Activated T-cell treated with anti-CD3 and anti-CD28 coated beads, Interleukin-2, amount 50 U/mL, for 1 hour (primary cell): ENCODE measurements at regions not wholly inside any gene's neighbourhood (a gene's known extent, or its start where the extent isn't known, plus 50 kb on each side); places are given as distances from the start of the nearest gene placed in this dataset.
"Not testable (repeated sequence)": the region's sequence is repeated elsewhere in the genome, so short reads cannot be mapped to it uniquely, and the experiment has no call there.

ENCODE experiments used
- DNase-seq: peaks from one replicate; pipeline ENCODE4 v3.0.0-alpha.2; 2020

- no peak for DNase-seq
These were observed 380.8 kb downstream of the KCNRG start for GRCh38 chr13:50396001-50396400.

- not testable (repeated sequence) for DNase-seq
These were observed 381.4 kb downstream of the KCNRG start for GRCh38 chr13:50396618-50397017.

DNA sequence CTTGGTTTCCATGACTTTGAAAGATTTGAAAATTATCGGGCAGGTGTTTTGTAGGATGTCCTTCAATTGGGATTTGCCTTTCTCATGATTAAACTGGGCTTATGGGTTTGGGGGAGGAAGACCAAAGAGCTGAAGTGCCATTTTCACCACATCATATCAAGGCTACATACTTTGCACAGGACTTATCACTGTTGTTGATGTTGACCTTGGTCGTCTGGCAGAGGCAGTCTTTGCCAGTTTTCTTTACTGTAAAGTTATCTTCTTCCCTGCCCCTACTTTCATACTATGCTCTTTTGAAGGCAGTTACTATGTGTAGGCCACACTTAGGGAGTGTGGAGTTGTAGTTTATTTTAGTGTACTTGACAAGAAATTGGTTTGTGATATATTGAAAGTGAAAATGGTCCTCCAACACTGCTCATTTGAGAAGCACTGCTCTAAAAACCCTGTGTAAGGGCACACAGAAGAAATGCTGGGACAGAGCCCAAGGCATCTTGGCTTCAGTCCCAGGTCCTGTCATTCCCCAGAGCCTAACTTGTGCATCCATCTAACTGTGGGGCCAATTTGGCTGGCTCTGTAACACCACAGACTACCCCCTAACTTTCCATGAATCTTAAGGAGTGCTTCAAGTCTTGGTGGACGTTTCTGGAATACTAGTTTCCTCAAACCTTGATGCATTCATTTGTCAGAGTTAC, 384.9 kb downstream of the KCNRG start:
- no peak for DNase-seq

- DNase-seq = no peak
These were observed 385.8 kb downstream of the KCNRG start for GRCh38 chr13:50401049-50401505.

DNA sequence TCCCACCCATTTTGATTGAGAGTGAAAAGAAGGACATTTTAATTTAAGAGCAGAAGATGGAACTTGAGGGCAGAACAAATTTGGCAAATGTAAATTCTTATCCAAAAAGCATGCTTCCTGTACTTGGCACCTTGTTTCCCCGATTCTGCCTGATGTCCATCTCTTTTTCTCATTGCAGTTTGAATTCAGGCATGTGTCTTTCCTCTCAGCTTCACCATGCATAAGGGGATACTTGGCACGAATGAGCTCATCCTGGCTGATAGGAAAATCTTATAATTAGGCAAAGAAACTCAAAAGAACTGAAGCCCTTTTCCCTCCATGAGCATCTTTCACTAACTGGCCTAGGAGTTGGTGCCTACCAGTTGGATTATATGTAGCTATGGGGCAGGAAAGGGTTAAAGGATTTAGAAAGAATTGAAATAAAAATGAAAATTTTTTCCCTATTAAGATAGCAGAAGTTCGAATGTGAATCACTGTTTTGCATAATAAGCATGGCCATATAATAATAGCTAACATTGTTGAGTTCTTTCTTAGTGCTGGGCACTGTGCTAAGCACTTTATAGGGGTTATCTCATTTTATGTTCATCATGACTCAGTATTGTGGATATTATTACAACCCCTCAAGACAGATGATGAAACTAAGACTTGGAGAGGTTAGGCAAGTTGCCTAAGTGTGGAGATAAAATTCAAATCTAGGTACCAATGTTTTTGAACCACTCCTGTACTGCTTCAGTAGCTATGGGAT, 386.6 kb downstream of the KCNRG start:
- DNase-seq = no peak

- DNase-seq = no peak
These were observed 388.1 kb downstream of the KCNRG start for GRCh38 chr13:50403311-50403710.

DNA sequence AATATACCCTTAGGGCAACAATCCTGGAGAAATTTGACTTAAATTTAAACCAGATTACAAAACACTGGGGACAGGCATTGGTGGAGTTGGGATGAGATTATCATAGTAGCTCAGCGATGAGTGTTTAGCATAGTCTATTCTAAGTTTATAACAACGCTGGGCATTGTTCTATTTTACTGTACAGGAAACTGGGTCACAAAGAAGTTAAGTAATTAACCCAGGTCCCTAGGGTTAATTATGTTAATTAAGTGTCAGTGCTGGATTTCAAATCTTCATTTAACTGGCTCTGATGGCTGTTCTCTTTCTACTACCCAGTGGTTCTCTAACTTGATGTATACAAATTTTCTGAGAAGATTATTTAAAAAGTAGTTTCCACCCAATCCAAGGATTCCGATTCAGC, 388.9 kb downstream of the KCNRG start:
- DNase-seq = no peak

DNA sequence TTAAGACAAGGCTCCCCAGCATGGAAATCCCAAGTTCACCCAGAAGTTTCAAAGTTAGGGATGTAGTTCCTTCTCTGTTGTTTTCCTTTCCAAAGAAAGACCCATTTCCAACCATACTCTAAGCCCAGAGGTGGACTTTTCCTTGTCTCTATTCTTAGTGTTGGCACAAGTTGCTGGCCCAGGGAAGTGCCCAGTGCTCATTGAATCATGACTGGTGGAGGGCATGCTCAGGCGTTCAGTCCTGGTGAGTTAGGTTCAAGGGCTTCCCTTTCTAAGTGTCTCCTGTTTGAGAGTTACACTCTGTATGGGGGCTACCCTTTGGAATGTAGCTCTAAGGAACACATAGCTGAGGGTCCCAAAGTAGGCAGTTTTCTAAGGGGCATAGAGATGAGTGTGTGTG, 389.5 kb downstream of the KCNRG start:
- no peak for DNase-seq

DNA sequence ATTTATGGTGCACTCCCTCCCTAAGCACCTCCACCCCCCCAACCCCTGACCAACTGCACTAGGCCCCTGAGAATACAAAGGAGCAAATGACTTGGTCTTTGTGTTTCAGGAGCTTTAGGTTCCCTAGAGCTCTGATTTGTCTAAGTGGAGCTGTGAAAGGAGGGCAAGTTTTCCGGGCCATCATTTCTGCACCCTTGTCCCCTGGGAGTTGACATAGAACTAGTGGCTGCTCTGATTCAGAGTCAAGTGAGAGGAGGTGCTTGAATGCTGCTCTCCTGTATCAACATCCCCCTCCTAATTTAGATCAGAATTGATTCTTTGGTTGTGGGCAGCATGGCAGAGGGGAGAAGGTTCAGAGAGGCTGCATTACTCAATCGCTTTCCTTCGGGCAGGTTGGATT, 391.6 kb downstream of the KCNRG start:
- no peak for DNase-seq

- no peak for DNase-seq
These were observed 392.8 kb downstream of the KCNRG start for GRCh38 chr13:50408068-50408467.

DNA sequence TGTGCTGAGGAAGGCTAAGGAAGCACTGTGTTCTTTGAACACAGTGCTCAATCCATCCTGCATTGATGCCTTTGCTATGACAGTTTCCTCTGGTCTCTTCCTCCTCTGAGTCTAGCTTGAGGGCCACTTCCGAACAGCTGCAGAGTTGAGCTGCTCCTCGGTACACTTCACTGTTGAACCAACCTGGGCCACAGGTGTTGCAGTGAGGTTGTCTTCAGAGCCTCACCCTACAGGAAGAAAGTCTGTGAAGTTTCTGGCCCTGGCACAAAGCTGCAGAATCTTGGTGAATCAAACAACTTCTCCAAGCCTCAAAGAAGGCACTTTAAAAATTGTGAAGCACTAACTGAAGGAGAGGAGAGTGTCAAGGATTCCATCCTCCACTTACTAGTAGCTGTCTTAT, 394.0 kb downstream of the KCNRG start:
- no peak for DNase-seq

GRCh38 chr13:50410921-50411746, 395.9 kb downstream of the KCNRG start:
- DNase-seq = no peak

- no peak for DNase-seq
These were observed 396.9 kb downstream of the KCNRG start for GRCh38 chr13:50412046-50412617.

GRCh38 chr13:50414640-50415039, 399.4 kb downstream of the KCNRG start:
- DNase-seq = no peak

GRCh38 chr13:50415428-50415827, 400.2 kb downstream of the KCNRG start:
- DNase-seq = no peak

- DNase-seq = no peak
These were observed 402.4 kb downstream of the KCNRG start for GRCh38 chr13:50417597-50417996.

DNA sequence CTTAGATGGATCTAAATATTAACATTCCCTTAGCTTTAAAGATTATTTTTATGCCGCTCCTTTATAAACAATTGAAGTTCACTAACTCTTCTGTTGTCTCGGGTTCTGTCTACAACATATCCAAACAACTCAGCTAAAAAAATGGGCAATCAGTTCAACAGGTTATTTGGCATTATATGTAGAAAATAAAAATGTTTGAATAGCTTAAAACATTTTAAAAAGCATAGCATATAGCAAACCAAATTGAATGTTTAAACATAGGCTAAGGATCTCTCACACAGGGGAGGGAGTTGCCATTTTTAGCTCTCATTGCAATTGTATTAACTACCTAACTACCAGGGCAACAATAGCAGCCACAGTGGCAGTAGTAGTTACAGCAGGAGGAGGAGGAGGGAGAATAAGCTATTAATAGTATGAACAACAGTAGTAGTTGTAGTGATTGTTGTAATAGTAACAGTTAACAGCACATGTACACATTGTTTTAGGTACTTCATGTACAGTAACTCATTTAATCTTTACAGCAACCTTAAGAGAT, 404.2 kb downstream of the KCNRG start:
- DNase-seq = no peak

GRCh38 chr13:50419896-50420295, 404.7 kb downstream of the KCNRG start:
- no peak for DNase-seq

- DNase-seq = no peak
These were observed 405.7 kb downstream of the KCNRG start for GRCh38 chr13:50420718-50421472.

- no peak for DNase-seq
These were observed 406.4 kb downstream of the KCNRG start for GRCh38 chr13:50421473-50422130.
